ENCODE measurements at regions not wholly inside any gene's neighbourhood (a gene's known extent, or its start where the extent isn't known, plus 50 kb on each side); places are given as distances from the start of the nearest gene placed in this dataset.
"Not testable (repeated sequence)": the region's sequence is repeated elsewhere in the genome, so short reads cannot be mapped to it uniquely, and the experiment has no call there.

- not testable (repeated sequence) for TF ChIP-seq POLR2AphosphoS5 (IDR thresholded peaks at IDR 0.05; ENCODE audit: insufficient read depth, low read depth, low read length); CTCF (IDR thresholded peaks at IDR 0.05; ENCODE audit: extremely low read depth in 1 of 2, insufficient read depth in 1 of 2, low read depth in 1 of 2, low read length in 2 of 2); POLR2A (IDR thresholded peaks at IDR 0.05; ENCODE audit: low read depth, low read length); MYC (IDR thresholded peaks at IDR 0.05; ENCODE audit: low read depth, low read length); FOS (IDR thresholded peaks at IDR 0.05; ENCODE audit: borderline replicate concordance, insufficient read depth, low read length)
These were observed 3082.3 kb downstream of the RPIA start for GRCh38 chr2:91773810-91774209.
